HG02840 (cell line): ENCODE measurements at regions not wholly inside any gene's neighbourhood (a gene's known extent, or its start where the extent isn't known, plus 50 kb on each side); places are given as distances from the start of the nearest gene placed in this dataset.

Experiments used
- ATAC-seq: cut with Tn5 transposase; IDR thresholded peaks from one replicate; pipeline ENCODE4 v1.9.1; 2021; ENCODE audit warnings: mild to moderate bottlenecking, moderate library complexity, moderate number of reproducible peaks; ENCODE audit not compliant: unreplicated experiment, low FRiP score

- ATAC-seq = no peak
Measured at GRCh38 chr4:138927072-138927471, 88.5 kb upstream of the NOCT start.

- ATAC-seq = no peak
Measured at GRCh38 chr4:138925495-138925894, 90.1 kb upstream of the NOCT start.

GRCh38 chr4:138919094-138919936 lies 96.3 kb upstream of the NOCT start:
- ATAC-seq = no peak

DNA sequence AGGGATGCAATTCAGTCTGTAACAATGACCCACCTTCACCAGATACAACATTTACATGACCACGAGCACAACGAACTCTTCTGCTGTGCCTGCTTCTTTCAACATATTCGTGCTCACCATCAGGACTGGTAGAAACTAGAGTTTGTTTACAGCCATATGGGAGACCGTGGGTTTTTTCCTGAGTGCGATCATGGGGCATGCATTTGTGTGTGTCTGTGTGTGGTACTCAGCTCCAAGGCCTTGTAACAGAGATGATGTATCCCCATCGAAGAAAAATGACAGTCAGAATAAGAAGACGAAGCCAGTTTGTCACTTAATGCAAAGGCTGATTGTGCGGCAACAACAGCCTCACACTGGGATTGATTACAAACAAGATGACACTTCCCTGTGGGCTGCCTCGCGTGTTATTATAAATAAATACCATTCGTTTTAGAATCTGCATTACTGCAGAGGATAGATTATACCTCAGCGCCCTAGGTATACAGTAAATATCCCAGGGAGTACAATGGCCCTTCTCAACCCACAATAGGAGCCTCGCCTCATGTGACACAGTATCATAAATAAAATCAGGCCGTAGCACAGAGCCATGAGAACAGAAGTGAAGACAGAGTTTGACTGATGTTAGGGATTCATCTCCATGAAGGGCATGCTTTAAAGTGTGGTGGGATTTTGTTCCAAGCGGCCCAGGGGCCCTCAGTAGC lies 97.3 kb upstream of the NOCT start:
- ATAC-seq = no peak

GRCh38 chr4:138916763-138917162 lies 98.8 kb upstream of the NOCT start:
- no peak for ATAC-seq

- ATAC-seq = no peak
Measured at GRCh38 chr4:138915756-138916155, 99.8 kb upstream of the NOCT start.

- ATAC-seq = no peak
Measured at GRCh38 chr4:138912704-138913340, 102.8 kb upstream of the NOCT start.

DNA sequence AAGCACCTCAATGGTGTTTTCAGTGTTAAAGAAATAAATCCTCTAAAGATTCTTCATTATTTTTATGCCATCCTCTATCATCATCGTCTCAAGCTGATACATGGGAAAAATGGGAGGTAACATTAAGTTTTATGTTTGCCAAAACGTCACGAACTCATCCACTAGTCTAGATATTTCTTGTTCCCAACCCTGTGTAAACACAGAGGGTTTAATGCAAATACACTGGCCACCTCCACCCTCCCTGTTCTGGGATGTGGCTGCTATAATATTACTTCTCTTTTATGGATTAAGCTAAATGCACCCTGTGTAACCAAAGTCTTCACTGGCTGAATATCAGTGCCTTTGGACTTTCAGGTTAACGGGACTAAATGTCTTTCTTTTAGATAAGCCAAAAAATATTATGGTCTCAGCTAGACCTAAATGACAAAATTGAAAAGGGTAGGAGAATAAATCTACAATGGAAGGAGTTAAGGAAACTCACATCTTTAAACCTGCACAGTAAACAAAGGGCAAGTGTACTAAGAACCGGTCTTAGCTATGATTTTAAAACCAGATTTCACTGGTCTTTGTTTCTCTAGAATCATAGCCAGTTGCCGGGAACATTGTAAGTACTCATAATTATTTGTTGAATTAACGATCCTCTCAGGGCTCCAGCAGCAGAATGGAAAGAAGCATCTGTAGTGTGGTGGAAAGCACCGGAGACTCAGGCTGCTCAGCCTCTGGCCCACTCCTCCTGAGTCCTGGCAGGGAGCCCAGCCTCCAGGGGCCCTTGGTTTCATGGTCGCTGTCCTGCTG lies 103.5 kb upstream of the NOCT start:
- ATAC-seq = no peak

- ATAC-seq = no peak
Measured at GRCh38 chr4:138910914-138911336, 104.7 kb upstream of the NOCT start.

- ATAC-seq = no peak
Measured at GRCh38 chr4:138910195-138910913, 105.2 kb upstream of the NOCT start.

DNA sequence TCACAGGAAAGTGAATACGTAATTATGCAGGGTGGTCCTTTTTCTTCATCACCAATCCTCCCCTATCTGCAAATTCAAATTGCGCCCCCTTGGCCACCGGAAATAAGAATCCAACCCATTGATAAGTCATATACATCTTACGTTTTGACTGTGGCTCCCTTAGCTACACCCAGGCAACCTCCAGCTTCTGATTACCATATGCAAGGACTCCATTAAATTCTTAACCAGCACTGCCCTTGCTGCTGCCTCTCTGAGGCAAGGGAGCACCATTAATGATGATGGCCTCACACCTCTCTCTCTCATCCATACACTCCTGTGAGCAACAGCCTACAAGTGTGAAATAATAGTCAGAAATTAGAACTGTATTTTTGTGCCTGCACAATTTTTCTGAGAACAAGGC lies 106.0 kb upstream of the NOCT start:
- ATAC-seq = no peak

- no peak for ATAC-seq
Measured at GRCh38 chr4:138908134-138908533, 107.4 kb upstream of the NOCT start.

- no peak for ATAC-seq
Measured at GRCh38 chr4:138907174-138907573, 108.4 kb upstream of the NOCT start.

GRCh38 chr4:138904793-138905192 lies 110.8 kb upstream of the NOCT start:
- ATAC-seq = no peak

- ATAC-seq = no peak
Measured at GRCh38 chr4:138903185-138903584, 112.4 kb upstream of the NOCT start.

- ATAC-seq = no peak
Measured at GRCh38 chr4:138902705-138903104, 112.9 kb upstream of the NOCT start.

DNA sequence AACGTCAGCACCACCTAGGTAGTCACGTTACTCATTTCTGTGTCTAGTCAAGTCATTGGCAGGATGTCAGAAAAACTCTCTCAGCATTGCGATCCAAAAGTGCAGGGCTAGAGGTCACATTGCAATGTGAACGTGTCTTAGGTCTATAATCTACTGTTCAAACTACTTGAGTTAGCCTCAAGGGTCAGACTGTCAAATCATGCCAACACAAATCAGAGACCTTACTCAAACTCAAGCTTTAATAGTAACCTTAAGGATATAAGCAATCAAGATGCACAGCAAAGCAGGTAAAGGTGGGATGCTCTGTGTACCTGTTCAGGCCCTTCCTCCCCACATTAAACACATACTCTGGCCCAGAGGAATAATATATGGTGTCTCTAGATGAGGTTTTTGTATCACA lies 114.4 kb upstream of the NOCT start:
- no peak for ATAC-seq

DNA sequence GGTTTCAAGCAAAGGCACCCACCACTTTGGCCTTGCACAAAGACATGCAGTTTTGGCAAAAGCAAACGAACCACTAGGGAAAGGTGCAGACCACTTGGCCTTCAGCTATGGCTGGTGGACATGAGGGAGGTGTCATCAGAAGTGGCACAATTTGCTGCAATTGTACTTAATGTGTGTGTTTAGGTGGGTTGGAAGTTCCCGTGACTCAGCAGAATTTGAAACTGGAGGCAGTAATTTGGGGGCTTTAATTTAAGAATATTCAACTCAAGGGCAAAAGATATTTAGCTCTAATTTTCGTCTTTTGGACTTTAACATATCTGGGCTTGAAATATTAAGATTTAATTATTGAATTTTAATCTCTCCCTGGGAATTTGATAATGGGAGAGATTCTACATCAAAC lies 115.6 kb upstream of the NOCT start:
- no peak for ATAC-seq

- ATAC-seq = no peak
Measured at GRCh38 chr4:138898282-138898681, 117.3 kb upstream of the NOCT start.

GRCh38 chr4:138897811-138898226 lies 117.8 kb upstream of the NOCT start:
- no peak for ATAC-seq
